ENCODE measurements at regions not wholly inside any gene's neighbourhood (a gene's known extent, or its start where the extent isn't known, plus 50 kb on each side); places are given as distances from the start of the nearest gene placed in this dataset.

- Histone ChIP-seq H3K4me2 (no peak overlapping the region), H3K27ac (no peak overlapping the region), H3K9me3 (no peaks in the 10 kb centered on the region; the same call in 2 of the 3 replicates), H3K4me1 (no peaks in the 10 kb centered on the region), H3K4me3 (no peak overlapping the region)
- TF ChIP-seq TFCP2L1 (CRISPR knock-in tag; IDR thresholded peaks at IDR 0.05): no peak
- no peak for TF ChIP-seq SREBF2 (IDR thresholded peaks at IDR 0.05)
- TF ChIP-seq, protein P1, sequence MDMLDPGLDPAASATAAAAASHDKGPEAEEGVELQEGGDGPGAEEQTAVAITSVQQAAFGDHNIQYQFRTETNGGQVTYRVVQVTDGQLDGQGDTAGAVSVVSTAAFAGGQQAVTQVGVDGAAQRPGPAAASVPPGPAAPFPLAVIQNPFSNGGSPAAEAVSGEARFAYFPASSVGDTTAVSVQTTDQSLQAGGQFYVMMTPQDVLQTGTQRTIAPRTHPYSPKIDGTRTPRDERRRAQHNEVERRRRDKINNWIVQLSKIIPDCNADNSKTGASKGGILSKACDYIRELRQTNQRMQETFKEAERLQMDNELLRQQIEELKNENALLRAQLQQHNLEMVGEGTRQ (IDR thresholded peaks at IDR 0.05): no peak
- TF ChIP-seq ZNF302 (CRISPR knock-in tag; IDR thresholded peaks at IDR 0.05): no peak
- no peak for TF ChIP-seq HOXB13 (CRISPR knock-in tag; IDR thresholded peaks at IDR 0.05; ENCODE audit: low read depth)
- TF ChIP-seq, protein P2, sequence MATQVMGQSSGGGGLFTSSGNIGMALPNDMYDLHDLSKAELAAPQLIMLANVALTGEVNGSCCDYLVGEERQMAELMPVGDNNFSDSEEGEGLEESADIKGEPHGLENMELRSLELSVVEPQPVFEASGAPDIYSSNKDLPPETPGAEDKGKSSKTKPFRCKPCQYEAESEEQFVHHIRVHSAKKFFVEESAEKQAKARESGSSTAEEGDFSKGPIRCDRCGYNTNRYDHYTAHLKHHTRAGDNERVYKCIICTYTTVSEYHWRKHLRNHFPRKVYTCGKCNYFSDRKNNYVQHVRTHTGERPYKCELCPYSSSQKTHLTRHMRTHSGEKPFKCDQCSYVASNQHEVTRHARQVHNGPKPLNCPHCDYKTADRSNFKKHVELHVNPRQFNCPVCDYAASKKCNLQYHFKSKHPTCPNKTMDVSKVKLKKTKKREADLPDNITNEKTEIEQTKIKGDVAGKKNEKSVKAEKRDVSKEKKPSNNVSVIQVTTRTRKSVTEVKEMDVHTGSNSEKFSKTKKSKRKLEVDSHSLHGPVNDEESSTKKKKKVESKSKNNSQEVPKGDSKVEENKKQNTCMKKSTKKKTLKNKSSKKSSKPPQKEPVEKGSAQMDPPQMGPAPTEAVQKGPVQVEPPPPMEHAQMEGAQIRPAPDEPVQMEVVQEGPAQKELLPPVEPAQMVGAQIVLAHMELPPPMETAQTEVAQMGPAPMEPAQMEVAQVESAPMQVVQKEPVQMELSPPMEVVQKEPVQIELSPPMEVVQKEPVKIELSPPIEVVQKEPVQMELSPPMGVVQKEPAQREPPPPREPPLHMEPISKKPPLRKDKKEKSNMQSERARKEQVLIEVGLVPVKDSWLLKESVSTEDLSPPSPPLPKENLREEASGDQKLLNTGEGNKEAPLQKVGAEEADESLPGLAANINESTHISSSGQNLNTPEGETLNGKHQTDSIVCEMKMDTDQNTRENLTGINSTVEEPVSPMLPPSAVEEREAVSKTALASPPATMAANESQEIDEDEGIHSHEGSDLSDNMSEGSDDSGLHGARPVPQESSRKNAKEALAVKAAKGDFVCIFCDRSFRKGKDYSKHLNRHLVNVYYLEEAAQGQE (IDR thresholded peaks at IDR 0.05): no peak
- TF ChIP-seq RFX5 (IDR thresholded peaks at IDR 0.05): no peak
- no peak for TF ChIP-seq HEYL (CRISPR knock-in tag; IDR thresholded peaks at IDR 0.05)
- TF ChIP-seq ZSCAN20 (CRISPR knock-in tag; IDR thresholded peaks at IDR 0.05): no peak
- TF ChIP-seq CEBPB (IDR thresholded peaks at IDR 0.05): no peak
- no peak for TF ChIP-seq CHD2 (IDR thresholded peaks at IDR 0.05; ENCODE audit: low read length, partially characterized antibody)
- no peak for TF ChIP-seq TP53 (CRISPR knock-in tag; IDR thresholded peaks at IDR 0.05)
- no peak for TF ChIP-seq MYC (IDR thresholded peaks at IDR 0.05; ENCODE audit: borderline replicate concordance, low read length)
- no peak for TF ChIP-seq JUNB (IDR thresholded peaks at IDR 0.05)
- CTCF ChIA-PET: no interaction called here
- DNase-seq (ENCODE audit: low read depth in 1 of 2, low spot score in 1 of 2) (no peak), ATAC-seq (no peak), FAIRE-seq (no peak)
- POLR2A ChIA-PET: no interaction called here
These were observed 587.5 kb upstream of the ARID1B start for GRCh38 chr6:156189714-156190113.

GRCh38 chr6:156189195-156189594, 588.0 kb upstream of the ARID1B start:
- Histone ChIP-seq H3K4me2 (no peak overlapping the region), H3K9me3 (no peaks in the 10 kb centered on the region; the same call in 2 of the 3 replicates), H3K4me1 (no peaks in the 10 kb centered on the region), H3K4me3 (no peak overlapping the region), H3K27ac (no peak overlapping the region)
- TF ChIP-seq, protein P3, sequence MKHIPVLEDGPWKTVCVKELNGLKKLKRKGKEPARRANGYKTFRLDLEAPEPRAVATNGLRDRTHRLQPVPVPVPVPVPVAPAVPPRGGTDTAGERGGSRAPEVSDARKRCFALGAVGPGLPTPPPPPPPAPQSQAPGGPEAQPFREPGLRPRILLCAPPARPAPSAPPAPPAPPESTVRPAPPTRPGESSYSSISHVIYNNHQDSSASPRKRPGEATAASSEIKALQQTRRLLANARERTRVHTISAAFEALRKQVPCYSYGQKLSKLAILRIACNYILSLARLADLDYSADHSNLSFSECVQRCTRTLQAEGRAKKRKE (CRISPR knock-in tag; IDR thresholded peaks at IDR 0.05; ENCODE audit: low read depth): no peak
- TF ChIP-seq RNF2 (IDR thresholded peaks at IDR 0.05; ENCODE audit: borderline replicate concordance, low read depth) (no peak), RAD21 (conservative IDR thresholded peaks at IDR 0.05 in 1 of 2, IDR thresholded peaks at IDR 0.05 in 1 of 2) (no peak), CHD4 (IDR thresholded peaks at IDR 0.05; ENCODE audit: borderline replicate concordance) (no peak), HDAC2 (IDR thresholded peaks at IDR 0.05) (no peak), ZFP36 (IDR thresholded peaks at IDR 0.05; ENCODE audit: borderline replicate concordance, partially characterized antibody) (no peak), ZSCAN20 (CRISPR knock-in tag; IDR thresholded peaks at IDR 0.05) (no peak), ELK1 (IDR thresholded peaks at IDR 0.05; ENCODE audit: low read depth, low read length) (no peak), POLR2AphosphoS2 (conservative IDR thresholded peaks at IDR 0.05; ENCODE audit: low read length) (no peak), CBX8 (IDR thresholded peaks at IDR 0.05) (no peak), MYC (IDR thresholded peaks at IDR 0.05; ENCODE audit: borderline replicate concordance, low read length) (no peak)
- 2% methylated on average over 2 of the region's 2 CpGs for WGBS (ENCODE audit: missing lambda C conversion rate)
- FAIRE-seq: no peak
- no peak for ATAC-seq
- ChIA-PET CTCF (no interaction called here), POLR2A (no interaction called here)
- DNase-seq (ENCODE audit: low read depth in 1 of 2, low spot score in 1 of 2): no peak

All from A549 (cell line).